NK-92 treated with Interleukin-12 subunit alpha and Interleukin-12 subunit beta, amount 100 ng/mL, for 24 hours (cell line): ENCODE measurements at regions not wholly inside any gene's neighbourhood (a gene's known extent, or its start where the extent isn't known, plus 50 kb on each side); places are given as distances from the start of the nearest gene placed in this dataset.

Experiments used
- DNase-seq: peaks from one replicate; lab custom pipeline; 2025; lab: John Stamatoyannopoulos, UW

- DNase-seq = no peak
These were observed 145.0 kb upstream of the DMAC1 start for GRCh38 chr9:7944572-7944971.

- DNase-seq = no peak
These were observed 138.3 kb upstream of the DMAC1 start for GRCh38 chr9:7937761-7938491.

- no peak for DNase-seq
These were observed 137.4 kb upstream of the DMAC1 start for GRCh38 chr9:7936996-7937395.

- no peak for DNase-seq
These were observed 136.6 kb upstream of the DMAC1 start for GRCh38 chr9:7936163-7936562.

- no peak for DNase-seq
These were observed 136.1 kb upstream of the DMAC1 start for GRCh38 chr9:7935681-7936080.

- no peak for DNase-seq
These were observed 133.2 kb upstream of the DMAC1 start for GRCh38 chr9:7932767-7933166.

DNA sequence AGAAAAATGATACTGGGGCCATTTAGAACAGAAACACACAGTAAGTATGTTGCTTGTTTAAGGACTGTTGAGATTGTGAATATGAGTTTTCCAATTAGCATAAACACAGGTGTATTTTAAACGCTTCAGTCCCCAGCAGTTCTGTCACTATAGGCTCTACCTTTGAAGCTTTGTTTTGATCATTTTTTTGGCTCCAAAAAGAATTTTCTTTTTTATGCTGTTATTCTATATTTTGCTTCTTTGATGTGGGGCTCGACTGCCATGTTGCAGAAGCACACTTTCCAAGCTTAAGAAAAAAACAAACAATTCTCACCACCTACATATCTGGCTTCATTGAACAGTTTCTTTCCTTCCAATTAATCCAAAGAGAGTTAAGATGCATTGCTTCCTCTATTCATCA is 131.0 kb upstream of the DMAC1 start:
- DNase-seq = no peak

- DNase-seq = no peak
These were observed 122.1 kb upstream of the DMAC1 start for GRCh38 chr9:7921545-7922197.

GRCh38 chr9:7912037-7912535 is 112.5 kb upstream of the DMAC1 start:
- DNase-seq = no peak

DNA sequence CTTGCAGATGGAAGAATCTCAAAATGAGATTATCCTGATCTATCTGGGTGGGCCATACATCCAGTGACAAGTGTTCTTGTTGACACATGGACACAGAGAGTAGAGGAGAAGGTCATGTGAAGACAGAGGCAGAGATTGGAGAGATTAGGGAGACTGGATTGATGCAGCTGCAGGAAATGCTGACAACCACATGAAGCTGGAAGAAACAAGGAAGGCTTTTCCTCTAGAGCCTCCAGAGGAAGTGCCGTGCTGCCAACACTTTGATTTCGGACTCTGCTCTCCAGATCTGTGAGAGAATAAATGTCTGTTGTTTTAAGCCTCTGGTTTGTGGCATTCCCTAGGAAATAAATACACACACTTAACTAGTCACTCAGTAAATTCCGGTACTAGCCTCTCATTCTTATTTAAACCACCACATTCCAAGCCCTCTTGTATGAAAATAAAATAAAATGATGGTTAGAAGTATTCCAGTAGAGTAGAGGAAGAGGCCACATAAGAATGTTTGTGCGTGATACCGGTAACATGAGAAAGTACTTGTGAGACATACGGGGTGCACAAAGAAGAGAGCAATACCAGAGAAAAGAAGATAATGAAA is 110.9 kb upstream of the DMAC1 start:
- DNase-seq = no peak

- DNase-seq = no peak
These were observed 110.0 kb upstream of the DMAC1 start for GRCh38 chr9:7909537-7909936.

DNA sequence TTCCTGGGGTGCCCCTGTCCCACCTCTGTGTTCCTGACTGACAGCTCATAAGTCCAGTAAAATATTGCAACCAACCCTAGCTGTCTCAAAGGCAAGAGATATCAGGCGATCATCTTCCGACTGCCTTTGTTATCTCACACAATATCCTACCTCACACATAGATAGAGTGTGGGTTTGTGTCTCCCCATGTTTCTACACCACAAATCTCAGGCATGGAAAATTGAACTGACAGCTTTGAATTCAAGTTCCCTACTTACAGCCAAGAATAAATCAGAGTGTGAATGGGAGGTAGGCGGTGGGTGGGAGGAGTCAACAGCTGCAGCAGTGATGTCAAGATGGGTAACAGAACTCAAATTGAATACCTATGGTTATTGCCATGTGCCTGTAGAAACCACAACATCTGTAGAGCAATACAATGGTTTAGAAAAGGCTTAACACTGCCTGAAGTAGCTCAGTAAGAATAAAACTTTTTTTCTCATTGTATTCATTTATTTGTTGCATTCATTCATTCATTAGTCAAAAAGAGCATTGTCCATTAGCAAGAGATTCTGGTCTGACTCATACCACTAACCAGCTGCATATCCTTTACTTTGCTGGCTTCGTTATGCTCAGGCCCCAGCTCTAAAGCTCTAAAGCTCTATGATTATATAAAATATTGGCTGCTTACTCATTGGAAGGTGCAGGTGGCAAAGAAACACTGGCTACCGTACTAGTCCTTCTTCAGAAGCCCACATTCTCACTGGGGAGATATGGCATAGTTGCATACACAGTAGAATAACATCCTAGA is 108.2 kb upstream of the DMAC1 start:
- no peak for DNase-seq

GRCh38 chr9:7906783-7907550 is 107.4 kb upstream of the DMAC1 start:
- DNase-seq = no peak

DNA sequence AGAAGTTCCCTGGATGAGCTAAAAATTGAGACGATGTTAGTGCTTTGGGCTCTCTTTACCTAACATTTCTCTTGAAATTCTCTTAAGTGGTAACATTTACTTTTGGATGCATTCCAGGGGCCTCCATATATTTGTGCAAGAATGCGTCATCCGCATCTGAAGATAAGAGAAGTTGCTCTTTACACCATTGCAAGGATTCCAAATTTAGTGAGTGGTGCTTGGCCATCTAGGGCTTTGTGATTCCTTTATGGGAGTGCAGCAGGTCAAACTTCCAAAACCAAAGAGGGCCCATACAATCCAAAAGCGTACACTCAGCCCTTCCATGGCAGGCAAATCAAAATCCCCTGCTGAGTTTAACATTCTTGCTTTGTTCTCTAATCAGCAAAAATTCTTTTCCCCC is 102.0 kb upstream of the DMAC1 start:
- no peak for DNase-seq

GRCh38 chr9:7900541-7900940 is 101.0 kb upstream of the DMAC1 start:
- DNase-seq = no peak

GRCh38 chr9:7899753-7900152 is 100.2 kb upstream of the DMAC1 start:
- DNase-seq = no peak

DNA sequence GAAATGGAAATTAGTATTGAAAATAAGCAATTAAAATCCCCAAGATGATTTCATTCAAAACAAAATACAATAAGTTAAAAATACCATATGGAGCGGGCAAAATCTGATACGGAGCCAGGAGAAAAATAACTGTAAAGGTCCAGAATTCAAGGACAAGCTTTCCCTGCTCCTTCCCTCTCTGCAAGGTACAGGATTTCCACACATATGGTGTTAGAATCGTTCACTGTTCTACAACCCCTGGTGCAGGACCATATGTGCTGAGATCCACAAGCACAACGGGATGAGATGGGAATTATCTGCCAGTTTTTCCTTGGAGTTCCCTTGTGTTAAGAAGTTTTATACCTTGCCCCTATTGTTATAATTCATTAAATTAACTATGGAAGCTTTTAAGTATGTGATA is 94.7 kb upstream of the DMAC1 start:
- DNase-seq = no peak

- no peak for DNase-seq
These were observed 93.4 kb upstream of the DMAC1 start for GRCh38 chr9:7892975-7893374.

GRCh38 chr9:7879551-7880245 is 80.1 kb upstream of the DMAC1 start:
- DNase-seq = peak; percentile 34

- DNase-seq = no peak
These were observed 72.6 kb upstream of the DMAC1 start for GRCh38 chr9:7871977-7872730.
